RWPE1 (cell line): ENCODE measurements at regions not wholly inside any gene's neighbourhood (a gene's known extent, or its start where the extent isn't known, plus 50 kb on each side); places are given as distances from the start of the nearest gene placed in this dataset.

Source experiments
- CTCF ChIA-PET: fragments of 350-600 bp; sonication (Branson Sonifier 250); formaldehyde crosslinking; extraction: SDS; loops from one replicate; lab custom pipeline; 2021; lab: Yijun Ruan, JAX
- POLR2A ChIA-PET: fragments of 400-600 bp; formaldehyde crosslinking; extraction: SDS; loops from one replicate; lab custom pipeline; 2020; ENCODE audit warnings: antibody characterized with exemption; ENCODE audit not compliant: low non-redundant PET; lab: Yijun Ruan, JAX
- DNase-seq: peaks from one replicate; pipeline ENCODE4 v3.0.0; 2012; ENCODE audit warnings: low spot score
- H3K27ac ChIP-seq: fragments of 450-650 bp; 2 replicates; pipeline ENCODE4 v1.5.1; 2017
- CTCF ChIP-seq: fragments of 450-650 bp; conservative IDR thresholded peaks from 2 replicates; pipeline ENCODE4 v1.5.1; 2017; ENCODE audit warnings: low read depth, mild to moderate bottlenecking

GRCh38 chr12:19710811-19711793, 271.8 kb downstream of the AEBP2 start:
- no peak overlapping the region for H3K27ac ChIP-seq
- CTCF ChIA-PET = no interaction called here
- POLR2A ChIA-PET = no interaction called here
- no peak for TF ChIP-seq CTCF
- DNase-seq = no peak

- no peak for TF ChIP-seq CTCF
- DNase-seq = peak; percentile 60
- no peak overlapping the region for H3K27ac ChIP-seq
- CTCF ChIA-PET = no interaction called here
- POLR2A ChIA-PET = no interaction called here
Observed at GRCh38 chr12:19712041-19712440, 272.7 kb downstream of the AEBP2 start.

- CTCF ChIA-PET = no interaction called here
- no peak for TF ChIP-seq CTCF
- POLR2A ChIA-PET = no interaction called here
- DNase-seq = no peak
- no peak overlapping the region for H3K27ac ChIP-seq
Observed at GRCh38 chr12:19718401-19718800, 279.1 kb downstream of the AEBP2 start.

DNA sequence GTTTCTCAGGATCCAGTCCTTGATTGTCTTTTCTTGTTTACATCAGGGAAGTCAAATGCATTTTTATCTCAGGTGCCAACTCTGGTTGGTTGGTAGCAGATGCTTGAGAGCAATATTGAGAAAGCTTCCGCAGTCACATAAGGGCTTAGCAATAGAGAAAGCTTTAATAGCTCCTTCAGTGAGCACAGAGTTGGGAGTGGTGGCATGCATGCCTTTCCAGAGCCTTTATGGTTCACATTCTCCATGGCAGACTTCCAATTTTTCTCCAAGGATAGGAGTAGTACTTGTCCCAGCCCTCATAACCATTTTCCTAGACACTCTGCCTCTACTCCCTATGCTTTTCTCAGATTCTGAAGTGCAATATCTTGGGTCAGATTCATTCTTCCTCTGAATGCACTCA, 280.4 kb downstream of the AEBP2 start:
- H3K27ac ChIP-seq = no peak overlapping the region
- DNase-seq = no peak
- ChIA-PET CTCF (interaction anchor here (0.5 kb wide), 1 partner anchor 77 kb away, joined by 3 read pairs; no protein-coding TSS in a partner anchor), POLR2A (no interaction called here)
- TF ChIP-seq CTCF = no peak

DNA sequence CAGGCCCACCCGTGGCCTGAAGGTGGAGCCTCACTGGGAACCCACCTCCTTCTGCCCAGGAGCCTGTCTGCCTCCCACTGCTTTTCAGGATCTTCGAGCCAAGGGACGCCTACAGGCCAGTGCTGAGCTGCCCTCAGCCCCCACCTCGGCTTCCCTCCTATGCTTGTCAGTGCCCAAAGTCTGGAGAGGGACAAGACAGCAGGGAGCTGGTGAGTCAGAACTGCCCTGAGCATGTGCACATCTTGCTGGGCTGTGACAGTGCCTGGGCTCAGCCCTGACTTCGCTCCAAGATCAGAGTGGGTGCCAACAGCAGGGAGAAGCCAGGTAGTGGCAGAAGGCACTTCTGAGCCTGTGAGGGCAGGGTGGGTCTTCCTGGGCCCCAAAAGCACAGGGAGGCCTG, 286.8 kb downstream of the AEBP2 start:
- no peak for TF ChIP-seq CTCF
- no peak overlapping the region for H3K27ac ChIP-seq
- no peak for DNase-seq
- CTCF ChIA-PET = interaction anchor here (0.8 kb wide), 1 partner anchor 13 kb away, joined by 3 read pairs; no protein-coding TSS in a partner anchor
- POLR2A ChIA-PET = no interaction called here

GRCh38 chr12:19726592-19726991, 287.3 kb downstream of the AEBP2 start:
- no peak for DNase-seq
- TF ChIP-seq CTCF = no peak
- no peak overlapping the region for H3K27ac ChIP-seq
- CTCF ChIA-PET = no interaction called here
- POLR2A ChIA-PET = no interaction called here
